ENCODE measurements at regions not wholly inside any gene's neighbourhood (a gene's known extent, or its start where the extent isn't known, plus 50 kb on each side); places are given as distances from the start of the nearest gene placed in this dataset.
"Not testable (repeated sequence)": the region's sequence is repeated elsewhere in the genome, so short reads cannot be mapped to it uniquely, and the experiment has no call there.

DNA sequence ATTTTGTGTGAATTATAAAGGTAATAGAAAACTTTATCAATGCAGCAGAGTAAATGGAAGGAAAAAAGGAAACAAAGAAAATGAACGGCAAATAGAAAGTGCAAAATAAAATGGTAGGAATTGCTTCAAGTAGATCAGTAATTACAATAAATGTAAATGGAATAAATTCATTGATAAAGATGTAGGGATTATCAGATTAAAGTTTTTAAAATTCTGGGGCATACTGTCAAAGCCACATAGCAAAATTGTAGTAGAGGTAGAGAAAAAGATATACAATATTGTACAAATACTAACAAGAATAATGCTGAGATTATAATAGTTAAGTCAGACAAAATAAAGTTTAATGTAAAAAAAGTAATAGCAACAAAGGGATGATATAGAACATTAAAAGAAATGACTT is 94.7 kb downstream of the SMIM20 start:
- ATAC-seq (ENCODE audit: low read depth) = no peak
- Mint-ChIP-seq H3K27ac (no peak overlapping the region), H3K4me3 (no peak overlapping the region), H3K9me3 (peaks cover 15% of the 10 kb centered on the region), H3K27me3 (peaks cover 23% of the 10 kb centered on the region), H3K36me3 (no peaks in the 10 kb centered on the region), H3K4me1 (no peaks in the 10 kb centered on the region)
- POLR2A ChIA-PET = no interaction called here
- no peak for DNase-seq

DNA sequence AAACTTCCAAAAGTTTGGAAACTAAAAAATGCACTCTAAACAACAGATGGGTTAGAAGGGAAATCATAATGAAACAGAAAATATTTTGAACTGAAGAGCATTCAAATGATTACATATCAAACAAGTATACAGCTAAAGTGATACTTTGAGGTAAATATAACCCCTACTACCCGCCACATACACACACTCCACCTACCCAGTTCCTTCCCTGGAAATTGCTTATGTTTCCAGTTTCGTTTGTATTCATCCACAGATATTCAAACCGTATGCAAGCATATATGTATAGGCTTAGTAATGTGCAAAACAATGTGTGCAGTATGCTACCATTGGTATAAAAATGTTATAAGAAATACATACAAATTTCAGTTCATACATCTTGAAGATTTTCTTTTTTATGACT is 95.5 kb downstream of the SMIM20 start:
- no peak for ATAC-seq (ENCODE audit: low read depth)
- peaks cover 19% of the 10 kb centered on the region for H3K27me3 Mint-ChIP-seq

DNA sequence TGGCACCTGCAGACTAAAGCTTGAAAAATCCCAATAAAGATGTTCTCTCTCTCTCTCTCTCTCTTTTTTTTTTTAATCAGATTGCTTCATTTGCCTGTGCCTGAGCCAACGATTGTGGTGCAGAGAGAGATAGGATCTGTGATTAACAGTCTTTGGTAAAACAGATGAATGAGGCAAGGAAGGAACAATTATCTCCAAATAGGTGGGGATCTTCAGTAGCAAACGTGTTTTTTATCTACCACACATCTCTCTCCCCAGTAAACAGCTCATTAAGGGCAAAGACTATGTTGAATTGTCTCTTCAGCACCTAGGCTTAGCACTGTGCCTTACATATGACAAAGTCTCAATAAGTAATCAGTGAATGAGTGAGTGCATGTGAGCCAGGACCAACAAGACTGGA is 96.3 kb downstream of the SMIM20 start:
- Mint-ChIP-seq H3K9me3 (peaks cover 15% of the 10 kb centered on the region), H3K4me3 (no peak overlapping the region), H3K27ac (no peak overlapping the region), H3K4me1 (no peaks in the 10 kb centered on the region), H3K36me3 (no peaks in the 10 kb centered on the region), H3K27me3 (peaks cover 17% of the 10 kb centered on the region)
- POLR2A ChIA-PET = no interaction called here
- DNase-seq (no peak), ATAC-seq (ENCODE audit: low read depth) (no peak)

More for the DNA sequence above, 95.5 kb downstream of the SMIM20 start:
- Mint-ChIP-seq H3K9me3 (peaks cover 15% of the 10 kb centered on the region), H3K27ac (no peak overlapping the region), H3K36me3 (no peaks in the 10 kb centered on the region), H3K4me3 (no peak overlapping the region), H3K4me1 (no peaks in the 10 kb centered on the region)
- POLR2A ChIA-PET = no interaction called here
- DNase-seq = no peak

DNA sequence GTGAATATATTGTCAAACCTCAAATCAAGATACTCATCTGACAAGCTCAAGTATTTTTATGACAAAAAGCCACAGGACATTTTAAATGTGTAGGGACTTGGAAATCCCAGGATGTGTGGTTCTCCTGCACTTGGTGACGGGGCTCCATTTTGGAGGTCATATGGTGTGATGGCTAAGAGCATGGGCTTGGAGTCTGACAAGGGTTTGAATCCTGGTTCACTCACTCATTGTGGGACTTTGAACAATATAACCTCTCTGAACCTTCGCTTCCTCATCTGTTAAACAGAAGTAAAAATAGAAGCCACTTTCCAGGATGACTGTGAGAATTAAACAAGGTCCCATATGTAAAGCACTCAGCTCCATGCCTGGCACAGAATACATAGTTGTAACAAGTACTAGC is 99.6 kb downstream of the SMIM20 start:
- DNase-seq (no peak), ATAC-seq (ENCODE audit: low read depth) (no peak)
- Mint-ChIP-seq H3K9me3 (peaks cover 12% of the 10 kb centered on the region), H3K4me1 (peaks cover 2% of the 10 kb centered on the region), H3K27me3 (peaks cover 12% of the 10 kb centered on the region), H3K27ac (no peak overlapping the region), H3K4me3 (no peak overlapping the region), H3K36me3 (no peaks in the 10 kb centered on the region)
- POLR2A ChIA-PET = no interaction called here

DNA sequence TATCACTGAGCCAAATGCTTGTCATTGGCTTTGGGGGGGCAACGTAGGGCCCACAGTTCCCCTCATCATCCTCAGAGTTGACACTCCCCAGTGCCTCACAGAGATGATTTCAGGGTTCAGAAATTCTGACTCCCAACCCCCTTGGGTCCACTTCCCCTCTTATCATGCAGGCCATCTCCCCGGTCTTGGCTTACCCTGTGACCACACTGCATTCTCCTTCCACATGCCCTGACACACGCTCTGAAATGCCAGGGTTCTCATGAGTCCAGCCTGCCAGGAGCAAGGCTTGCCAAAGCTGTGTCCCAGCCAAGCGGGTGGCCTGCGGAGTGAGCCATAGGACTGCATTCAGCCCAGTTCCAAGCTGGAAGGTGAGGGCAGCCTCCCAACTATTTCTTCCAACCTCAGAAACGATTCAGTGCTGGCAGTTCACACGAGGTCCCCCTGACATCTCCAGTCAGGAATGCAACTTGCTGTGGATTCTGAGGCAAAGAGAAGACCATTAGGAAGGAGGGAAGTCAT is 101.2 kb downstream of the SMIM20 start:
- POLR2A ChIA-PET = no interaction called here
- Mint-ChIP-seq H3K4me1 (peaks cover 3% of the 10 kb centered on the region), H3K9me3 (peaks cover 6% of the 10 kb centered on the region), H3K4me3 (no peak overlapping the region), H3K27ac (no peak overlapping the region), H3K36me3 (no peaks in the 10 kb centered on the region), H3K27me3 (peaks cover 9% of the 10 kb centered on the region)
- ATAC-seq (ENCODE audit: low read depth) = no peak
- DNase-seq = no peak

DNA sequence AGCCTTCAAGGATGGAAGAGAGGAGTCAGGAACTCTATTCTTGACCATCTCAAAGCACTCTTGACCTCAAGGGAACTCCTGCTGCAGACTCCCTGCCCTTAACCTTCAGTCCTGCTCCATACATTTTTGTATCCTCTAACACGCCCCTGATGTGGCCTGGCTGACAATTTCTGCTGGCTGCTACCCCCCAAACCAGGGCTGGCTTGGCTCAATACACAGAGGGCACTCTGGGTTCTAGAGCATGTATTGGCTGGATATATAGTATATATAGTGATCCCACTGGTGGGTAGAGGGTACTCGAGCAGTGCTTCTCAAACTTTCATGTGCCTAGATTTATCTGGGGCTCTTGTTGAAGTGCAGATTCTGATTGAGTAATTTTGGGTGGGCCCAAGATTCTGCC is 101.9 kb downstream of the SMIM20 start:
- no peak overlapping the region for H3K27ac Mint-ChIP-seq
- no peak overlapping the region for H3K4me3 Mint-ChIP-seq
- H3K4me1 Mint-ChIP-seq = peaks cover 4% of the 10 kb centered on the region
- ATAC-seq (ENCODE audit: low read depth) (no peak), DNase-seq (no peak)
- POLR2A ChIA-PET = no interaction called here
- H3K36me3 Mint-ChIP-seq = no peaks in the 10 kb centered on the region
- H3K27me3 Mint-ChIP-seq = peaks cover 5% of the 10 kb centered on the region
- H3K9me3 Mint-ChIP-seq = peaks cover 4% of the 10 kb centered on the region

DNA sequence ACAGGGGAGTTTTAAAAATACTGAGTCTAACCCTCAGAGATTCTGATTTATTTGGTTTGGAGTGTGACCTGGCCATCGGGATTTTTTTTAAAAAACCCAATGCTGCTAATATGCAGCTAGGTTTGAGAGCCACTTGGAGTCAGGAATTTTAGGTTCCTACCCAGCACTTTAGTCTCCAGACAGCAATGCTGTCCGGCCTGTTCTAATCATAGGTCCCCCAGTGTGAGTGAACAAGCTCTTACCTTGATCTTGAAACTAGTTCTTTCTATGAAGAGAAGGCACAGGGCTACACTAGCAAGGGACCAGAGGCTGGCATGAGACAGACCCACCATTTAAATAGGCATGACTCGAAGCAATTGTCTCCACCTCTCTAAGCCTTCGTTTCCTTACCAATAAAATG is 103.5 kb downstream of the SMIM20 start:
- ATAC-seq (ENCODE audit: low read depth) (no peak), DNase-seq (no peak)
- Mint-ChIP-seq H3K4me3 (no peak overlapping the region), H3K4me1 (peaks cover 4% of the 10 kb centered on the region), H3K27ac (no peak overlapping the region), H3K36me3 (no peaks in the 10 kb centered on the region), H3K27me3 (peaks cover 16% of the 10 kb centered on the region), H3K9me3 (peaks cover 3% of the 10 kb centered on the region)
- POLR2A ChIA-PET = no interaction called here

DNA sequence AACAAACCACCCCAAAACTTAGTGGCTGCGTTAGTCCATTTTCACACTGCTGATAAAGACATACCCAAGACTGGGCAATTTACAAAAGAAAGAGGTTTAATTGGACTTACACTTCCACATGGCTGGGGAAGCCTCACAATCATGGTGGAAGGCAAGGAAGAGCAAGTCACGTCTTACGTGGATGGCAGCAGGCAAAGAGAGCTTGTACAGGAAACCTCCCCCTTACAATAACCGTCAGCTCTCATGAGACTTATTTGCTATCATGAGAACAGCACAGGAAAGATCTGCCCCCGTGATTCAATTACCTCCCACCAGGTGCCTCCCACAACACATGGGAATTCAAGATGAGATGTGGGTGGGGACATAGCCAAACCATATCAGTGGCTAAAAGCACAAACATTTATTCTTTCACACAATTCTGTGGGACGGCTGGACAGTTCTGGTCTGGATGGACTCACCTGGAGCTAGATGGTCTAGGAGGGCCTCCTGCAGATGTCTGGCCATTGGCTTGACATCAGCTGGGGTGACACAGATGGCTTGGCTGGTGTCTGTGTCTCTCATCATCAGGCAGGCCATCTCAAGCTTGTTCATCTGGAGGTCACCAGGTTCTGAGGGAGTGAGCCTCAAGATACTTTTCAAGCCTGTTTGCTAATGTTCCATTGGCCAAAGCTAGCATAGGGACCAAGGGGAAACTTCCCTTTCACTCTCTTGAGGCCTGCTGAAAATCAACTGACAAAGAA is 104.1 kb downstream of the SMIM20 start:
- ATAC-seq (ENCODE audit: low read depth); H3K27ac Mint-ChIP-seq; H3K4me1 Mint-ChIP-seq; DNase-seq; H3K4me3 Mint-ChIP-seq; H3K9me3 Mint-ChIP-seq; POLR2A ChIA-PET; H3K36me3 Mint-ChIP-seq: not testable (repeated sequence)
- peaks cover 21% of the 10 kb centered on the region for H3K27me3 Mint-ChIP-seq

DNA sequence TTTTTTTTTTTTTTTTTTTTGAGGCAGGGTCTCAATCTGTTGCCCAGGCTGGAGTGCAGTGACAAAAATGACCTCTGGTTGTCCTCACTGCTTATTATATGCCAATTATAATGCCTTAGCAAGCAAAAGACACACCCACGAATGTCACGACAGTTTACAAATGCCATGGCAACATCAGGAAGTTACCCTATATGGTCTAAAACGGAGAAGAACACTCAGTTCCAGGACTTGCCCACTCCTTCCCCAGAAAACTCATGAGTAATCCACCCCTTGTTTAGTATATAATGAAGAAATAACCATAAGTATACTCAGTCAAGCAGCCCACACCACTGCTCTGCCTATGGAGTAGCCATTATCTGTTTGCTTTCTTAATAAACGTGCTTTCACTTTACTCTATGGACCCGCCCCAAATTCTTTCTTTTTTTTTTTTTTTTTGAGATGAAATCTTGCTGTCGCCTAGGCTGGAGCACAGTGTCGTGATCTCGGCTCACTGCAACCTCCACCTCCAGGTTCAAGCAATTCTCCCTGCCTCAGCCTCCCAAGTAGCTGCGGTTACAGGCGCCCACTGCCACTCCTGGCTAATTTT is 106.2 kb downstream of the SMIM20 start:
- POLR2A ChIA-PET = no interaction called here
- Mint-ChIP-seq H3K36me3 (no peaks in the 10 kb centered on the region), H3K4me1 (peaks cover 4% of the 10 kb centered on the region), H3K27me3 (peaks cover 31% of the 10 kb centered on the region), H3K4me3 (no peak overlapping the region), H3K9me3 (no peaks in the 10 kb centered on the region), H3K27ac (no peak overlapping the region)
- DNase-seq (no peak), ATAC-seq (ENCODE audit: low read depth) (no peak)

DNA sequence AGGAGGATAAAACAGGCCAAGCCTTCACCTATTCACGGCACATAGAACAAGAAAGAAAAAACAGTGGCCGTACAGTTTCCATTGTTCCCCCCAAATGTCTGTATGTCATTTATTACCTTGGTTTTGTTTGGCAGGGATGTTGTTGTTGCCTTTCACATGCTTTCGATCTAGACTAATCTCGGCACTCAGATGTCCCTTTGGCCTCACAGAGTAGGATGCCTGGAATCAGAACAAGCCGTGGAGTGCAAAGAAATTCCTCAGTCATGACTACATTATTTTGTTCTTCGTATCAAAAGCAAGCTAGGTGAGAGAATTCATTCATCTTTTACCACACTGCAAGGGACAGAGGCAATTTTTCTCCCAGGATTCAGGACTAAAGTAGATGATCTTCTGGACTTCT is 106.9 kb downstream of the SMIM20 start:
- POLR2A ChIA-PET = no interaction called here
- no peaks in the 10 kb centered on the region for H3K36me3 Mint-ChIP-seq
- DNase-seq (no peak), ATAC-seq (ENCODE audit: low read depth) (no peak)
- H3K27ac Mint-ChIP-seq = no peak overlapping the region
- peaks cover 31% of the 10 kb centered on the region for H3K27me3 Mint-ChIP-seq
- no peaks in the 10 kb centered on the region for H3K9me3 Mint-ChIP-seq
- peaks cover 4% of the 10 kb centered on the region for H3K4me1 Mint-ChIP-seq
- H3K4me3 Mint-ChIP-seq = no peak overlapping the region

DNA sequence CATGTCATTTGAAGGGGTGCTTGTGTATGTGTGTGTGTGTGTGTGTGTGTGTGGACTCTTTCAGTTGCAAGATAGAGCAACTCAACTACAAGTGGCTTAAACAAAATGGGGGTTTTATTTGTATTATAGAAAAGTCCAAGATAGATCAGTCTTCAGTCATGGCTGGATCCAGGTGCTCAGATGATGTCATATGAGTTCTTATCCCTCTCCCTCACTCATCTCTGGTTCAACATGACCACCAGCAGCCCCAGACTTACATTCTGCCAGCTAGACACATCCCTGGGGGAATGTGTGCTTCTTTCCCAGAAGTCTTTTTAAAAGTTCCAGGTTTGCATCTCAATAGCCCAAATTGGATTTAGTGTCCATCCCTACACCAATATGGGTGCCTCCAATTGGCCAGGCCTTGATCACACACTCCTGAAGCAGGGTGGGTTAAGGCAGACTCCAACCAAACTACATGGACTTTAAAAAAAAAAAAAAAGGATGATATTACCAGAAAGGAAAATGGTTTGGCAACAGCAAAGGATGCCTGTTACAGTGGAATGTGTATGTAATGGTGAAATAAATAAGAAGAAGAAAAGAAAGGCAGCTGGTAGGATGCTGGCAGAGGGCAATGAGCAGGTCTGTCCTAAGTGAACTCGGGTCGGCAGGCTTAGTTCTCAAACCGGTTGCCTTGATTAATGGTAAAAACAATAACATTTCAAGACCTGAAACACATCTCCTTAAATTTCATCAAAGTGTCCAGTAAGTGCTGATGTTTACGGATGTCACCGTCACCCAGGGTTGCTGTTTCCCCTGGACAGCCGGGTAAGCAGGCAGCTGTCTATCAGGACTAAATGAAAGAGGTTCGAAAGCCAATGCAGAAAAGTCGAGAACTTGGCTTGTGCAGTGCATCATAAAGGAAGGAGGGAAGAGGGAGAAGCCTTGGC is 107.7 kb downstream of the SMIM20 start:
- Mint-ChIP-seq H3K27ac (no peak overlapping the region), H3K4me1 (peaks cover 2% of the 10 kb centered on the region), H3K4me3 (no peak overlapping the region), H3K36me3 (no peaks in the 10 kb centered on the region), H3K27me3 (peaks cover 28% of the 10 kb centered on the region), H3K9me3 (no peaks in the 10 kb centered on the region)
- DNase-seq (no peak), ATAC-seq (ENCODE audit: low read depth) (no peak)
- POLR2A ChIA-PET = no interaction called here

DNA sequence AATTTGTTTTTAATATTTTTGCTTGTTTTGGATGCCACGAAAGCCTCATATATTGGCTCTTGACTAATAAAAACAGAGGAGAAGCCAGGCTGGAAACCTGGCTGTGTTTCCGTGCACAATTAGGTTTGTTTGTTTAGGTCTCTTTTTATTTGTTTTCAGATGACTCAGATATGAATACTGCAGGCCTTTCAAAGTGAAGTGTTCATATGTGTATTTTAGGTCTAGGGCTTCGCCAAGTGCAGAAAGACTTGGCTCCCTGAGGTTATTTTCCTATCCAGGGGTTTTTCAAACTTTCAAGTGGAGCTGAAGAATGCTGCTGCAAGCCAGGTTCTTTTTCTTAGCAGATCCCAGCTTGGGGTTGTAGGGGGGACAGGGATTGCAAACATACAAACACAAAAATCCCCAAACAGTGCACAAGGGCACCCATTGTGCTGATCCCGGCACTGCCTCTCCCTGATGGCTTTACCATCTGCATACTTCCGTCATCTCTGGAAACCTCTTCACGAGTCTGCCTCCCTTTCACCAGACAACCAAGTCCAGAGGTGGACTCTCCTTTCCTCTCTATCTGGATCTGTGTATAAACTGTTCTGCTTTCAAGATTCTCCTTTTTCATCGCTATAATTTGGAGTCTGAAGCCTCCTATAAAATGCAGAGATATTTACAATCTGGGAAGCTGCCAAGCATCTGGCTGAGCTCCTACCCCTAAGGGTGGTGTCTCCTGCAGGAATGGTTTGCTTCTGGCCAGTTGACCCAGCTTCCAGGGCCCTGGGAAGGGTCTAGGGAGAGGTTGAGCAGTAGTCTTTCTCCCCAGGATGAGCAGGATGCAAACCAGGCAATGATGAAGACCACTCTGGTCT is 108.6 kb downstream of the SMIM20 start:
- Mint-ChIP-seq H3K27me3 (peaks cover 28% of the 10 kb centered on the region), H3K4me1 (peaks cover 2% of the 10 kb centered on the region), H3K9me3 (no peaks in the 10 kb centered on the region), H3K4me3 (no peak overlapping the region), H3K27ac (no peak overlapping the region), H3K36me3 (no peaks in the 10 kb centered on the region)
- DNase-seq (no peak), ATAC-seq (ENCODE audit: low read depth) (no peak)
- POLR2A ChIA-PET = no interaction called here
